CD8-positive, alpha-beta memory T cell (primary cell): ENCODE measurements at regions not wholly inside any gene's neighbourhood (a gene's known extent, or its start where the extent isn't known, plus 50 kb on each side); places are given as distances from the start of the nearest gene placed in this dataset.

Experiments
- CTCF ChIA-PET: fragments of 350-600 bp; sonication (Branson Sonifier 250); formaldehyde crosslinking; loops from one replicate; lab custom pipeline; 2021; ENCODE audit warnings: antibody characterized with exemption; lab: Charles Lee
- POLR2A ChIA-PET: fragments of 350-600 bp; sonication (Branson Sonifier 250); formaldehyde crosslinking; loops from one replicate; lab custom pipeline; 2021; ENCODE audit warnings: antibody characterized with exemption; lab: Charles Lee
- DNase-seq, 5 donors: peaks; one replicate each; pipeline versions ENCODE4 v3.0.0 to v3.0.0-alpha.2; 2020 to 2022; ENCODE audit warnings: mixed read lengths in 1 of 5
- H3K27ac ChIP-seq: one replicate; pipeline ENCODE4 v1.7.0; 2013; ENCODE audit warnings: low read depth, mild to moderate bottlenecking, low read length, moderate library complexity
- H3K27me3 ChIP-seq: 2 replicates; pipeline ENCODE4 v1.7.0; 2013; ENCODE audit warnings: low read length, mild to moderate bottlenecking; ENCODE audit not compliant: insufficient read depth, poor library complexity, severe bottlenecking
- H3K36me3 ChIP-seq: 2 replicates; pipeline ENCODE4 v1.7.0; 2013; ENCODE audit warnings: mild to moderate bottlenecking, low read length, moderate library complexity; ENCODE audit not compliant: insufficient read depth
- H3K4me1 ChIP-seq: 2 replicates; pipeline ENCODE4 v1.7.0; 2013; ENCODE audit warnings: mild to moderate bottlenecking, low read length, moderate library complexity; ENCODE audit not compliant: insufficient read depth
- H3K4me3 ChIP-seq: 2 replicates; pipeline ENCODE4 v1.7.0; 2013; ENCODE audit warnings: mild to moderate bottlenecking, low read length
- H3K9me3 ChIP-seq: 2 replicates; pipeline ENCODE4 v1.7.0; 2013; ENCODE audit warnings: mild to moderate bottlenecking, low read length
- H3K27ac Mint-ChIP-seq, 8 donors: one replicate each; pipeline ENCODE4 v1.8.0; 2020 to 2021; ENCODE audit warnings: mixed read lengths in 8 of 8, mild to moderate bottlenecking in 6 of 8, inconsistent platforms in 3 of 8, moderate library complexity in 3 of 8
- H3K27me3 Mint-ChIP-seq, 2 donors: one replicate each; pipeline ENCODE4 v1.8.0; 2020 to 2021; ENCODE audit warnings: mixed read lengths in 2 of 2, mild to moderate bottlenecking in 1 of 2, moderate library complexity in 1 of 2
- H3K36me3 Mint-ChIP-seq, 3 donors: one replicate each; pipeline ENCODE4 v1.8.0; 2020 to 2021; ENCODE audit warnings: mixed read lengths in 3 of 3, inconsistent platforms in 1 of 3, mild to moderate bottlenecking in 1 of 3
- H3K4me1 Mint-ChIP-seq, 3 donors: one replicate each; pipeline ENCODE4 v1.8.0; 2020 to 2021; ENCODE audit warnings: mixed read lengths in 3 of 3, inconsistent platforms in 1 of 3, mild to moderate bottlenecking in 1 of 3
- H3K4me3 Mint-ChIP-seq, 7 donors: one replicate each; pipeline ENCODE4 v1.8.0; 2020 to 2021; ENCODE audit warnings: mixed read lengths in 7 of 7, mild to moderate bottlenecking in 6 of 7, moderate library complexity in 4 of 7, inconsistent platforms in 2 of 7
- H3K9me3 Mint-ChIP-seq, 5 donors: one replicate each; pipeline ENCODE4 v1.8.0; 2020 to 2022; ENCODE audit warnings: mixed read lengths in 5 of 5, mild to moderate bottlenecking in 3 of 5, moderate library complexity in 2 of 5, inconsistent platforms in 1 of 5

DNA sequence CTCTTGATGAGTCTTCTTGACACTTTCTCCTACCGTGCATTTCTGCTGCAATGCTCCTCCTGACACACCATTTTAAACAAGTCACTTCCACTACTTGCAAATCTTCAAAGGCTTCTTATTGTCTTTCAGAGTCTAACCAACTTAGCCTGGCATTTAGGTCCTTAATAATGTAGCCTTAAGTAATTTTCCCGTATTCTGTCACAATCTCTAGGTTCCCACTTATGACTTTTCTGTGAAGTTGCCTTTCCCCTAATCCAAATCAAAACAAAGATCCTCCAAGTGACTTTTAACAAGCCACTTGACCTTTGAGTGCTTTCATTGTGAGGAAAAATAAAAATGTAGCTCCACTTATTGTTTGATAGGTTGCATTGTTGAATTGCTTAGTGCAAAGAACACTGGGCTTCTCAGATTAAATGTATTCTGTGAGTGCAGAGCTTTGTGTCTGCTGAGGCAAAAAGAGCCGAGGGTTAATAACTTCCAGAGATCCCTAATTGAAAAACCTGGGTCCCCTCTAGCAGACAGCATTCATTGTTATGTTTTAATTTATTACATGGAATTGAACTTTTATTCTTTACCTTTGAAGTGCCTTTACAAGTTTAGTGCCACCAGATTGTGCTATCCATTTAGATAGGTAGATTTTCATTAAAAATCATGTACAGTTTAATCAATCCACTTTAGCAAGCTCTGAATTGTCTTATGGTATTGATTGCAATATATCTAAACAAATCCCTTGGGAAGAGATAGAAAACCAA lies 341.7 kb upstream of the TYRP1 start:
- H3K4me1 Mint-ChIP-seq, result no peaks in the 10 kb centered on the region
- H3K27me3 ChIP-seq, result no peaks in the 10 kb centered on the region
- POLR2A ChIA-PET, result no interaction called here

DNA sequence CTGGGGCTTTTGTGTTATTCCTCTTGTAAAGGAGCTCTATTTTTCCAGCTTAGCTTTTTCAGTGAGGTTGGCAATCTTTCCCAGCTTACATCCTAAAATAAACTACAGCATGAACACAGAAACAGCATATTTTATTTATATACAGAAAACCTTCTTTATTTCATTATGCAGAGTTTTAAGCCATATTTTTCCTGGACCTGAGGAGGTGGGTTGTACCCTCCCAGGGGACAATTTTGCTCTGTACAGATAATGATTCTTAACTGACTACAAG lies 341.2 kb upstream of the TYRP1 start:
- ChIA-PET CTCF (no interaction called here), POLR2A (no interaction called here)
- Histone ChIP-seq H3K27ac (no peak overlapping the region), H3K27me3 (no peaks in the 10 kb centered on the region), H3K36me3 (no peaks in the 10 kb centered on the region), H3K4me1 (no peaks in the 10 kb centered on the region), H3K9me3 (no peaks in the 10 kb centered on the region), H3K4me3 (no peak overlapping the region)
- Mint-ChIP-seq H3K36me3 (peaks cover 0 to 2% (median 0%) of the 10 kb centered on the region in 3 donors), H3K4me1 (no peaks in the 10 kb centered on the region), H3K27ac (no peak overlapping the region), H3K27me3 (no peaks in the 10 kb centered on the region), H3K9me3 (peaks cover 9 to 54% (median 25%) of the 10 kb centered on the region in 5 donors), H3K4me3 (no peak overlapping the region)
- DNase-seq, result no peak

More for the DNA sequence above, 341.7 kb upstream of the TYRP1 start:
- Histone ChIP-seq H3K9me3 (no peaks in the 10 kb centered on the region), H3K4me1 (no peaks in the 10 kb centered on the region), H3K36me3 (no peaks in the 10 kb centered on the region), H3K4me3 (no peak overlapping the region), H3K27ac (no peak overlapping the region)
- peaks cover 9 to 55% (median 25%) of the 10 kb centered on the region in 5 donors for H3K9me3 Mint-ChIP-seq
- DNase-seq, result no peak
- CTCF ChIA-PET, result no interaction called here
- H3K36me3 Mint-ChIP-seq, result peaks cover 0 to 2% (median 0%) of the 10 kb centered on the region in 3 donors
- H3K27me3 Mint-ChIP-seq, result no peaks in the 10 kb centered on the region
- H3K27ac Mint-ChIP-seq, result no peak overlapping the region
- no peak overlapping the region for H3K4me3 Mint-ChIP-seq

DNA sequence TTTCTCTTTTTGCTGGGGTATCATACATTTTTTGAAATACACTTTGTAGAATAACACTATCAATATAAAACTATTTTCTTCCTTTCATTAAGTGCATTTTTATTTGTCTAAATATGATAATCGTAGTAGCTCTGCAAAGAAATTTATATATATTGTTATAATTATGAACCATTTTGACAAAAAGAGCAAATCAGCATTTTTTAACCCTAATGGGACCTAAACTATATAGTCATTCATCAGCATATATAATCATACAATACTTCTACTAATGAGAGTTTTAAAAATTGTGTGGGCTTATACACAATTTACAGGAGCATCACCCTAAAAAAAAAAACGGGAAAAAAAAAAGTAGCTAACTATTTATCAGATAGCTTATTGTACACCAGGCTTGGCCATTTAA lies 329.7 kb upstream of the TYRP1 start:
- Histone ChIP-seq H3K4me3 (no peak overlapping the region), H3K27ac (no peak overlapping the region), H3K27me3 (no peaks in the 10 kb centered on the region), H3K4me1 (no peaks in the 10 kb centered on the region), H3K9me3 (no peaks in the 10 kb centered on the region), H3K36me3 (no peaks in the 10 kb centered on the region)
- DNase-seq, result no peak
- H3K4me1 Mint-ChIP-seq, result no peaks in the 10 kb centered on the region
- ChIA-PET POLR2A (no interaction called here), CTCF (no interaction called here)
- no peaks in the 10 kb centered on the region for H3K36me3 Mint-ChIP-seq
- no peak overlapping the region for H3K27ac Mint-ChIP-seq
- peaks cover 7 to 23% (median 15%) of the 10 kb centered on the region in 5 donors for H3K9me3 Mint-ChIP-seq
- H3K4me3 Mint-ChIP-seq, result no peak overlapping the region
- H3K27me3 Mint-ChIP-seq, result no peaks in the 10 kb centered on the region

DNA sequence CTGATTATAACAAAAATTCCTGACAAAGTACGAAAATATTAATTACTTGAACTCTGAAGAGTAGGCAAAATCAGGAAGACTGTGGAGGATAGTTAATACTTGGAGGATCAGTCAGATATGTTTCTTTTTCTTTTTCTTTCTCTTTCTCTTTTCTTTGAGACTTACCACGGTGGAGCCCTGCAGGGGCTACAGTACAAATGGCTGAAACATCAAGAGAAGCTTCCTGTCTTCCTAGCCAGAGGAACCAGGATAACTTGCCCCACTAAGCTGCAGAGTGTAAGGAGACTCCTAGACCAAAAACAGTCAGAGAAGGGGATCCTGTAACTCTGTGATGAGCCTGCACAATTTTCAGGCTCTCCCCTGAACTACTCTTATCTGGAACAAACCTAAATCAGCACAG lies 324.6 kb upstream of the TYRP1 start:
- no peak for DNase-seq
- H3K36me3 ChIP-seq, result no peaks in the 10 kb centered on the region
- H3K9me3 Mint-ChIP-seq, result peaks cover 7 to 21% (median 16%) of the 10 kb centered on the region in 5 donors
- no peak overlapping the region for H3K4me3 Mint-ChIP-seq
- H3K4me3 ChIP-seq, result no peak overlapping the region
- H3K36me3 Mint-ChIP-seq, result no peaks in the 10 kb centered on the region
- no peak overlapping the region for H3K27ac ChIP-seq
- H3K4me1 Mint-ChIP-seq, result no peaks in the 10 kb centered on the region
- no peak overlapping the region for H3K27ac Mint-ChIP-seq
- H3K9me3 ChIP-seq, result no peaks in the 10 kb centered on the region
- H3K27me3 ChIP-seq, result no peaks in the 10 kb centered on the region
- ChIA-PET CTCF (no interaction called here), POLR2A (no interaction called here)
- no peaks in the 10 kb centered on the region for H3K27me3 Mint-ChIP-seq
- H3K4me1 ChIP-seq, result no peaks in the 10 kb centered on the region

DNA sequence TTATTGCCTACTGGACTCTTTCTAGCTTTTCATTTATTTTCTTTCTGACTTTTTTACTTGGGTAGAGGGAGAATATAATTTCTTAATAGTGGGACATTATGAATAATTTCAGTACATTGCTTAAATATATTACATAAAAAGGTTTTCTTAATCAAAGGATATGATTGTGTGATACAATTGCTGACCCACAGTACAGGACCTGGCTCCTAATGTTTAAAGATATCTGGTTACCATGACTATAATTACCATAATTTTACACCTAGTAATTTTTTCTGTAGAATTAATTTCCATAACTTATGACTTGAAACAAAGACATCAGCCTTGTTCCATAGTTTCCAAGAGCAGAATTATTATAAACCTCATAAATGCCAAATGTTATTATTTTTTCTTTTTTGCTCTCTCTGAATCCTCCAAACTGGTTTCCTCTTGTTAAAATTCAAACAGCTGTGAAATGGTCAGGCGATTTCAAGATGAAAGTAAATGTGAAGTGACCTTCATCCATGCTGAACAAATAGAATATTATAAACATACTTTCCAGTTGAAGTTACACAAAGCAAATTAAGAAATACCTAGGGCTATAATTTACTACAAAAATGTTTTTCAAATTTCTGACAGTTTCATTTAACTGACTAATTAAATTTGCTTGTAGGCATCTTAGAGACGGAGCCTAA lies 301.2 kb upstream of the TYRP1 start:
- Histone ChIP-seq H3K4me1 (no peaks in the 10 kb centered on the region), H3K27me3 (no peaks in the 10 kb centered on the region), H3K9me3 (no peaks in the 10 kb centered on the region), H3K4me3 (no peak overlapping the region), H3K27ac (no peak overlapping the region), H3K36me3 (no peaks in the 10 kb centered on the region)
- POLR2A ChIA-PET, result no interaction called here
- no peak overlapping the region for H3K27ac Mint-ChIP-seq
- no peaks in the 10 kb centered on the region for H3K27me3 Mint-ChIP-seq
- H3K4me3 Mint-ChIP-seq, result no peak overlapping the region
- H3K4me1 Mint-ChIP-seq, result no peaks in the 10 kb centered on the region
- H3K9me3 Mint-ChIP-seq, result peaks cover 3 to 46% (median 14%) of the 10 kb centered on the region in 5 donors
- no peak for DNase-seq
- H3K36me3 Mint-ChIP-seq, result no peaks in the 10 kb centered on the region
- CTCF ChIA-PET, result no interaction called here

DNA sequence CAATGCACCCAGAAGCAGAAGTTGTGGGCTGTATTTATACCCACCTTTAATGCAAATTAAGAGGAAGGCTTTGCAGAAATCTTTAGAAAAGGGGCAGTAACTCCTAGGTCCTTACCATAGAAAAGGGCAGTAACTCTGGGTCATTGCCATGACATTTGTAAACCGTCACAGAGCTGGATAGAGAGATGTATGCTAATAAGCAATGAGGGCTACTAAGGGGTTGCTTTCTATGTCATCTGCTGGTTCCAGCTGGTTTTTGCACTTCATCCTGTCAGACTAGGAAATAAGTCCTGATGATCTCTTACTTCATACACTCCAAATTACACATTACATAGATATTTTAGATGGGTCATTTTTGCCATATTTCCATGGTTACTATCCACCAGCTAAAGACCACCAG lies 299.1 kb upstream of the TYRP1 start:
- H3K4me1 ChIP-seq, result no peaks in the 10 kb centered on the region
- H3K9me3 Mint-ChIP-seq, result peaks cover 5 to 57% (median 24%) of the 10 kb centered on the region in 5 donors
- no peak overlapping the region for H3K4me3 ChIP-seq
- no peak overlapping the region for H3K4me3 Mint-ChIP-seq
- no peak for DNase-seq
- no peaks in the 10 kb centered on the region for H3K27me3 Mint-ChIP-seq
- H3K27me3 ChIP-seq, result no peaks in the 10 kb centered on the region
- H3K36me3 Mint-ChIP-seq, result no peaks in the 10 kb centered on the region
- no peaks in the 10 kb centered on the region for H3K4me1 Mint-ChIP-seq
- H3K36me3 ChIP-seq, result no peaks in the 10 kb centered on the region
- ChIA-PET POLR2A (no interaction called here), CTCF (no interaction called here)
- no peak overlapping the region for H3K27ac ChIP-seq
- H3K9me3 ChIP-seq, result no peaks in the 10 kb centered on the region
- no peak overlapping the region for H3K27ac Mint-ChIP-seq

DNA sequence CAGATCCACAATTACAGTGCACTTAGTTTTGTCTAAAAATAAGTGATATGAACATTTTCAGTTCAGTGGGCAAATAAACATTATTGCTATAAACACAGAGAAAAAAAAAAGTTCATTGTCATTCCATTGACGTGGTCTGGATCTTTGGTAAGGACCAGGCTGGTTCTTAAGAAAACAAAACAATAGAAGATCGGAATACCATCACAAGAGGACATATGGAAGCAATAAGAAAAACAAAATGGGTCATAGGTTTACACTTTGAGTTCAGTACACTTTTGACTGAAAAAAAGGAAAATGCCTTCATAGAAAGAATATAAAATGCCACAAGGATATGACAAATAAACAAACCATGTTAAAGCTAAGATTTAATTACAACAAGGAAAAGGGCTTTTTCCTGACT lies 289.5 kb upstream of the TYRP1 start:
- no peak overlapping the region for H3K4me3 Mint-ChIP-seq
- no peak overlapping the region for H3K27ac Mint-ChIP-seq

DNA sequence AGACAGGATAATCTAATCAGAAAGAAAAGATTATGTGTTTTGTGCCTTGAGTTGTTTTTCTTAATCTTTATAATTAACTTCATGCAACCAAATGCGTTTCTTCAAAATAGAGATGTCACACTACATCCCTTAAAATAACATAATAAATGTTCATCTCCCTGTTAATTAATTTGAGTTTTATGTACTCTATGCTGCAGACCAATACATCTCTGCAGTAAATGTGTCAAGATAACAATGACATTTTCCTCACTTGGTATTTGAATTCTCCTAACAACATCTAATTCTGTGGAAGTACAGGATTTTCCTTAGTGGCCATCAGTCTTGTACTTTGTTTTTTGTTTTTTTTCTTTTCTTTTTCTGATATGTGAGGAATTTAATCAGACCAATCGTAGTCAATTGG lies 279.2 kb upstream of the TYRP1 start:
- H3K9me3 ChIP-seq, result no peaks in the 10 kb centered on the region
- DNase-seq, result no peak
- POLR2A ChIA-PET, result no interaction called here
- H3K27ac ChIP-seq, result no peak overlapping the region
- H3K36me3 Mint-ChIP-seq, result no peaks in the 10 kb centered on the region
- H3K4me1 Mint-ChIP-seq, result no peaks in the 10 kb centered on the region
- CTCF ChIA-PET, result no interaction called here
- no peaks in the 10 kb centered on the region for H3K4me1 ChIP-seq
- no peaks in the 10 kb centered on the region for H3K36me3 ChIP-seq
- no peak overlapping the region for H3K27ac Mint-ChIP-seq
- peaks cover 13 to 36% (median 25%) of the 10 kb centered on the region in 5 donors for H3K9me3 Mint-ChIP-seq
- H3K27me3 Mint-ChIP-seq, result no peaks in the 10 kb centered on the region
- H3K27me3 ChIP-seq, result no peaks in the 10 kb centered on the region
- H3K4me3 Mint-ChIP-seq, result no peak overlapping the region
- H3K4me3 ChIP-seq, result no peak overlapping the region

More for the DNA sequence above, 289.5 kb upstream of the TYRP1 start:
- H3K36me3 ChIP-seq, result no peaks in the 10 kb centered on the region
- no peaks in the 10 kb centered on the region for H3K27me3 ChIP-seq
- H3K27ac ChIP-seq, result no peak overlapping the region
- Mint-ChIP-seq H3K4me1 (no peaks in the 10 kb centered on the region), H3K9me3 (peaks cover 10 to 56% (median 16%) of the 10 kb centered on the region in 5 donors), H3K27me3 (no peaks in the 10 kb centered on the region), H3K36me3 (no peaks in the 10 kb centered on the region)
- ChIA-PET CTCF (no interaction called here), POLR2A (no interaction called here)
- H3K4me3 ChIP-seq, result no peak overlapping the region
- no peaks in the 10 kb centered on the region for H3K4me1 ChIP-seq
- DNase-seq, result no peak
- no peaks in the 10 kb centered on the region for H3K9me3 ChIP-seq
